ENCODE measurements at regions not wholly inside any gene's neighbourhood (a gene's known extent, or its start where the extent isn't known, plus 50 kb on each side); places are given as distances from the start of the nearest gene placed in this dataset.

DNA sequence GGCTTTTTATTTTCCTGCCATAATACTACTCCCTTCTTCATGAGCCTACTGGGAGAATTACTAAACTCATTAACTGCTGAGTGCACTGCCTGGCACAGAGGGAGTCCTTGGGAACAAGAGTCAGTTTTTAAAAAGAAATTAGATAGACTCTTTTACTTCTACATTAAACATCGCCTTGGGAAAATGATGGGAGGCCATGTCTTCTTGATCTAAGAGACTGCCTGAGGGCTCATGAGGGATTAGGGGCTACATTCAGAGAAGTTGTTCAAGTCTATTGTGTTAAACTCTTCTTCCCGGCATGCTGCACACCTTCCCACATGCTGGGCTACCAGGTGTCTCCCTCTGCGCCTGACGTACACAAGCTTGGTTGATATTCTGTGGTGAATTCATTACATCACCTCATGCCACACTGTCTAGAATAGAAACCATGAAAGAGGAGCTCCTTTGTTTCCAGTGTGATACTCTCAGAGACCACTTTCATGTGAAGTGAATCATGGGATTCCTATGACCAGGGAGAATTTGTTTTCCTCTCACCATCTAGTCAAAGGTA, 1422.3 kb downstream of the AACS start:
- Histone ChIP-seq H3K27me3 (no peaks in the 10 kb centered on the region), H3K4me1 (no peaks in the 10 kb centered on the region), H3K27ac (no peak overlapping the region), H3K9me3 (peaks cover 0 to 11% (median 0%) of the 10 kb centered on the region in 12 donors), H3K36me3 (no peaks in the 10 kb centered on the region), H3K4me3 (no peak overlapping the region)
- DNase-seq (no peak), ATAC-seq (no peak)
- TF ChIP-seq, protein P1, sequence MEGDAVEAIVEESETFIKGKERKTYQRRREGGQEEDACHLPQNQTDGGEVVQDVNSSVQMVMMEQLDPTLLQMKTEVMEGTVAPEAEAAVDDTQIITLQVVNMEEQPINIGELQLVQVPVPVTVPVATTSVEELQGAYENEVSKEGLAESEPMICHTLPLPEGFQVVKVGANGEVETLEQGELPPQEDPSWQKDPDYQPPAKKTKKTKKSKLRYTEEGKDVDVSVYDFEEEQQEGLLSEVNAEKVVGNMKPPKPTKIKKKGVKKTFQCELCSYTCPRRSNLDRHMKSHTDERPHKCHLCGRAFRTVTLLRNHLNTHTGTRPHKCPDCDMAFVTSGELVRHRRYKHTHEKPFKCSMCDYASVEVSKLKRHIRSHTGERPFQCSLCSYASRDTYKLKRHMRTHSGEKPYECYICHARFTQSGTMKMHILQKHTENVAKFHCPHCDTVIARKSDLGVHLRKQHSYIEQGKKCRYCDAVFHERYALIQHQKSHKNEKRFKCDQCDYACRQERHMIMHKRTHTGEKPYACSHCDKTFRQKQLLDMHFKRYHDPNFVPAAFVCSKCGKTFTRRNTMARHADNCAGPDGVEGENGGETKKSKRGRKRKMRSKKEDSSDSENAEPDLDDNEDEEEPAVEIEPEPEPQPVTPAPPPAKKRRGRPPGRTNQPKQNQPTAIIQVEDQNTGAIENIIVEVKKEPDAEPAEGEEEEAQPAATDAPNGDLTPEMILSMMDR (IDR thresholded peaks at IDR 0.05) = no peak
- TF ChIP-seq POLR2A (IDR thresholded peaks at IDR 0.05) = no peak
- intact Hi-C loops (cut with DNase I) = no loop called here
- 82 to 91% (median 88%) methylated on average over 4 of the region's 4 CpGs for WGBS, 4 donors

DNA sequence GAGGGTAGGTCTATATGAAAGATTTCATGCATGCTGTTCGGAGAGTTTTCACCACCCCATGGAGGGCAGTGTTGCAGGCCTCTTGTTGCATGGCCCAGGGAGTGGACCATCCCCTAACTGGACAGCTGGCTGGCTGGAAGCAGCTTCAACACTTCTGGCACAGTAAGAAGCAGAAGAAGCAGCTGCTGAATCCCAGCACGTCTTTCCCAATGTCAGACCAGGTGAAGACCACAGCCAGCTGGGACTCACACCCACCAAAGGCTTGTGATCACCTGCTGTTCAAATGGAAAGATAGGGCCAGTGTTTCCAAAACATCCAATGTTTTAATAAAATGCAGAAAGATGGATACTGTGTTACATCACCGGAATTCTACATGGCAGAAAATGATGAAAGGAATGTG, 1423.6 kb downstream of the AACS start:
- TF ChIP-seq, protein P1 (IDR thresholded peaks at IDR 0.05) = no peak
- TF ChIP-seq POLR2A (IDR thresholded peaks at IDR 0.05) = no peak
- WGBS, 4 donors = 66 to 80% (median 73%) methylated on average over 3 of the region's 3 CpGs
- Histone ChIP-seq H3K27me3 (no peaks in the 10 kb centered on the region), H3K4me3 (no peak overlapping the region), H3K36me3 (no peaks in the 10 kb centered on the region), H3K27ac (no peak overlapping the region), H3K9me3 (peaks cover 0 to 11% (median 0%) of the 10 kb centered on the region in 12 donors), H3K4me1 (no peaks in the 10 kb centered on the region)
- DNase-seq = no peak
- no peak for ATAC-seq
- intact Hi-C loops (cut with DNase I) = no loop called here

DNA sequence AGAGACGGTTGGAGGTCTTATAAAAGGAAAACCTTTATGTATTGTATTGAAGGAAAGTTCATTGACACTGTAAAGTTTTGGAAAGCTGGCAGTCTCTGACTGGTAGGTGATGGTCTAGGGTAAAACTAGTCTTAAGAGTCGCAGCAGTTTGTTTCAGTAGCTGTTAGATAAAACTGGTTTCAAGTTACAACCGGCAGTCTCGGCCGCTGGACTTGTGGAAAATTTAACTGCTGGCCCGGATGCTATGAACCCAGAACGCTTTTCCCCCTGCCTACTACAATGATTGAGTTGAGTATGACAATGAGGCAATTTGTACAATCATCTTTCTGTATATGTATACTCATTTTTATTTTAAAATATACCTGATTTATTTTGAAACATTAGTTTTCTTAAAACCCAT, 1426.9 kb downstream of the AACS start:
- WGBS, 4 donors = 28 to 42% (median 38%) methylated on average over 7 of the region's 7 CpGs
- peaks cover 0 to 11% (median 0%) of the 10 kb centered on the region in 12 donors for H3K9me3 ChIP-seq
- TF ChIP-seq POLR2A (IDR thresholded peaks at IDR 0.05) = no peak
- TF ChIP-seq, protein P1 (IDR thresholded peaks at IDR 0.05) = no peak
- H3K27ac ChIP-seq = no peak overlapping the region
- H3K4me1 ChIP-seq = no peaks in the 10 kb centered on the region
- no peaks in the 10 kb centered on the region for H3K36me3 ChIP-seq
- no peak overlapping the region for H3K4me3 ChIP-seq
- intact Hi-C loops (cut with DNase I) = no loop called here
- DNase-seq = no peak
- H3K27me3 ChIP-seq = no peaks in the 10 kb centered on the region
- ATAC-seq = no peak

DNA sequence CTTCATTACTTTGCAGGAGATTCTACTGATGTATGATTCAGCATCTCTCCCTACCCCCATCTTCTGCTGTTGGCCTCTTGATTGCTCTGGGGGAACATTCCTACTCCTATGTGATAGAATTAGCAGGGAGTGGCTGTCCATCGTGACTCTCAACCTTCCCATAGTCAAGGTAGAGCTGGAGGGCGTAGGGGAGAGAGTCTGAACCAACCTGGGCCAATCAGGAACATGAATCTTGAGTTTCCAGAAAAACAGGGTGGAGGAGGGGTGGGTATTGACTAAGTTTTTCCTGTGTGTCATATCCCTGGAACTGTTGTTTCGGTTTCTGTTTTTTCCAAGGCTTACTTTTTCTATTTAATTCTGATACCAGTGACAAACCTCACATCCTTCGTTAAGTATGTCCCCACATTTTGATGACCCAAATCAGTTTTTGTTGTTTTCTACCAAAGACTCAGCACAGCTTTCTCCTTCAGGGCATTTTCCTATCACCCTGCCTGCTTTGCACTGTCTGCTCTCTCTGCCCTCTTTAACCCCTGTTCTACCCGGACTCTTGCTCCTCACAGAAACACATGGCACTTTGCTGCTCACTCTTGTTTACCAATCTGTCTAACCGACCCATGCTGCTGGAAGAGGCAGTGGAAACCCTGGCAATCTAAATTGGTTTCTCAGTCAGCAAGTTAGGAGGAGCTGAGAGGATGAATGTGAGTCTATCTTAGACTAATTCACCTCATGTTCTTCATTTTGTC, 1428.3 kb downstream of the AACS start:
- Histone ChIP-seq H3K4me1 (no peaks in the 10 kb centered on the region), H3K27ac (no peak overlapping the region), H3K9me3 (peaks cover 0 to 11% (median 0%) of the 10 kb centered on the region in 12 donors), H3K27me3 (no peaks in the 10 kb centered on the region), H3K4me3 (no peak overlapping the region), H3K36me3 (no peaks in the 10 kb centered on the region)
- WGBS, 4 donors = 47 to 60% (median 52%) methylated on average over 6 of the region's 6 CpGs
- intact Hi-C loops (cut with DNase I) = no loop called here
- TF ChIP-seq, protein P1 (IDR thresholded peaks at IDR 0.05) = no peak
- TF ChIP-seq POLR2A (IDR thresholded peaks at IDR 0.05) = no peak
- DNase-seq (no peak), ATAC-seq (no peak)

All from heart left ventricle (tissue), 16 donors.